GM21825 (cell line): ENCODE measurements at regions not wholly inside any gene's neighbourhood (a gene's known extent, or its start where the extent isn't known, plus 50 kb on each side); places are given as distances from the start of the nearest gene placed in this dataset.

Experiments used
- ATAC-seq: cut with Tn5 transposase; IDR thresholded peaks from one replicate; pipeline ENCODE4 v1.9.1; 2021; ENCODE audit warnings: mild to moderate bottlenecking, moderate library complexity; ENCODE audit not compliant: unreplicated experiment

DNA sequence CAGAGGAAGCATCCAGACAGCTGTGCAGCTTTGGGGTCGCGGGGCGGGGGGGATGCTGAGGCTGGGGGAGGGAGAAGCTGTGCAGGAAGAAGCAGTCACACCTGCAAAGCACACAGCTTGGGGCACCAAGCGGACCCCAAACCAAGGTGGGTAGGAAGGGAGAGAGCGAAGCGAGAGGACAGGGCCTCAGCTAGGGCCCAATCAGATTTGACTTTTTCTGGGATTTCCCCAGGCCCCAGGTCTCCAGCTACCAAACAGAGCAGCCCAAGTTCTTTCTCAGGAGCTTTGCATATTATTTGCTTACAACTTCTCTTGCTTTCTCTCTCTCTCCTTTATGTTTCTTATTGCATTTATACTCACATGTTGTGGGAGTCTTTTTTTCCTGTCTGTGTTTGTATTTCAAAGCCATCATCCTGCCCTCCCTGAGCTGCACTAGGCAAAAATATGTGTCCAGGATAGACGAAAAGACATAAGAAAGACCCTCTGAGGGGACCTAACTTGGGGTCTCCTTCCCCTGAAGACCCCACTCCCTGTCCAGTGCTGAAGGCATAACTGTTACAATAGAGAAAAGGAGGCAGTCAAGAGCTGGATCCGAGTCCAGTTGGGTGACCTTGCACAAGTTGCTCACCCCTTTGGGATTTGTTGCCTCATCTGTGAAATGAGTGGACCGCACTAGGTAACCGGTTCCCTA is 50.6 kb upstream of the SMNDC1 start:
- peak; percentile 27 for ATAC-seq

DNA sequence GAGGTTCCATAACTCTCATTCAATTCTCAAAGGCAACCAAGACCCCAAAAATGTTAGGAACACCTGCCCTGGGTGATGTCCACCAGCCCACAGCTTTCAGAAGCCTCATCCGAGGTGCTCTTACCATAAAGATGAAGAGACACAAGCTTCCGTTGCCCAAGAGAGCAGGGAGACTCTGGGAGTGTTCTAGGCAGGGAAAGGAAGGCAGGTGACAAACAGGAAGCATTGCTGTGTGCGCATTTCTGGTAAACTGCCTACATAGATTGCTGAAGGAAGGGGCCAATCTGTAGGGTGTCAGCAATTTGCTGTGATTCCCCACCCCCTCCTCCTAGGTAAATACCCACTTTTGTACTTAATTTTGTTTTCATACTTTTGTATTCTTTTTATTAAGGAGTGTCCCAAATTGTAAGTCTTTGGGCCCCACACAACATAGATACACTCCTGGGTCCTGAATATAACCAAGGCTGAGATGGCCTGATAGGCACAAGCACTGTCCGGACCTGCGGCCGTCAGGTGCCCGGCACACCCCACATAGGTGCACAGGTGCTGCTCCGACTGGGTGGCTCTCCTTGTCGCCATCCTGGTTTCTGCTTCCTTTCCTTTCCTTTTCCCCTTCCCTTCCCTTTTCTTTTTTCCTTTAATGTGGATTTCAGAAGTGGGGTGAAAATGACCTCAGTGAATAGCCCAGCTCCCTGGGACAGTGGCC is 51.4 kb upstream of the SMNDC1 start:
- peak; percentile 17 for ATAC-seq

DNA sequence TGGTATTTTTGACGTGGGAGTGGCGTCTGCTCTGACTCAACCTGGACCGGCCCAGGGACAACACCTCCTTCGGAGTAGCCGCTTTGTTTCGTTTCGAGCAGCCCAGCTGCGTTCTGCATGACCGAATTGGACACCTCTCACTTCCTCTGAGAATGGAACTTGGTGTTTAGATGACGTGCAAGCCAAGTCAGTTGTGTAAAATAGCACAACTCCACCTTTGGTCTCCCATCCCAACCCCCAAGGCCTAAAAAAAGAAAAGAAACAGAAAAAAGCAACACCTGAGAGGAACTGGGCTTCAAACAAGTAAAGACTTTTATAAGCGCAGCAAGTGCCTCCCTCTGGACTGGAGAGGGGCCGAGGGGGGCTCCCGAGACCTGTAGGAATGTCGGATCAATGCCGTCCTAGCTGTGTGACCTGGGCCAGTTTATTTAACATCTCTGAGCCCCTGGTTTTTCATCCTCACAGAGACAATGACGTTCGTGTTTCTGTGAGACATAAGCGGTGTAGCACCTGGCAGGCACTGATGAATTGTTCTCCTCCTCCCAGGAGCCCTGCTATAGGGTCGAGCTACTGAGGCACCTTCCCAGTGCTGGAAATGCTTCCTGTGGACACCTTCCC is 52.0 kb upstream of the SMNDC1 start:
- peak; percentile 70 for ATAC-seq

DNA sequence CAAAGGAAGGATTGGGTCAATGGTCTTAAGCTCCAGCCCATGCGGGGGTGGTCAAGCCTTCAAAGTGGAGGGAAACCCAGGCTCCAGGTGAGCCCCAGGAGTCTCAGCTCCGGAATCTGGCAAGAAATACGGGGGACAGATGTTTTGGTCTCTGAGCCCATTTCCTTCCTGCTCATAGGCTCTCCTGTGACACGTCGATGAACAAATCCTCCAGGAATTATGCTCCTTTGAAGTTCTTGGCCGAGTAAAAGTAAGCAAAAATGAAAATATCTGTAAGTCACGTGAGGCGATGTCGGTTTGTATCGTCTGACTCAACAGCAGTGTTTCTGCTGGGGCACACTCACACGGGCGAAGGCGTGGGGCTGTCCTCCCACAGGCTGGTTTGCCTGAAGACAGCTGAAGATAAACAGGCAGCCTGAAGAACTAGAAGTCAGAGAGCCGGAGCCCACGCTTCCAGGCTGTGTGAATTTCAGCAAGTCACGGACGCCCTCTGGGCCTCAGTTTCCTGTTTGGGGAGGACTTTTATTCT is 52.6 kb upstream of the SMNDC1 start:
- ATAC-seq = peak; percentile 18

DNA sequence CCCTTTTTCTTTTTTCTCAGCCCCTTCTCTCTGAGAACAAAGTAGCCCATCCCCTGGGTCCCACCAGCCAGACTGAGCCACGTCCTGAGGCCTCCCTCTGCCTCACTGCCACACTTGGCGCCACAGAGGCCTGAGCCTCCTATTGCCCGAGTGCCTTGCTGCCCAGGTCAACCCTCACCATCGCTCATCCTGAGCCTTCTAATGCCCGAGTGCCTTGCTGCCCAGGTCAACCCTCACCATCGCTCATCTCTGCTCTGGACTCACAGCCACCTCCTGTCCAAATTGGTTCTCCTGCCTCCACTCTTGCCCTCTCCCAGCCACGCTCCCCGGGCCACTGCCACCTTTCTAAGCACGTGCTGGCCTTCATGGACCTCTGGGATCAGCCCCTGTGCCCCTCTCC is 53.2 kb upstream of the SMNDC1 start:
- no peak for ATAC-seq

DNA sequence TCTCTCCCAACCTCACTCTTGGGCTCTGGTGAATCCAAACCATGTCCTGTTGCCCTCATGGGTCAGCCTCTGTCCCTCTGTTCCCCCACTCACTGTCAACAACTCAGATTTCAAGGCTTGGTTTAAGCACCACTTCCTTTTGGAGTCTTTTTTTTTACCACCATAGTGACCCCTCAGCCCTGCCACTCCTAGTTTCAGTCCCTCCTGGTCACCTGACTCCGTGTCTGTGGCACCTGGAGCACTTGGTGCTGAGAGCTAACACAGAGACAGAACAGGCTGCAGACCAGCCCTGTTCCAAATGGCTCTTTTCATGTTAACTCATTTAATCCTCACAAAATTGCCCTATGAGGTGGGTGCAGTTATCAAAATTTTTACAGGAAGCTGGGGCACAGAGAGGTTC is 53.6 kb upstream of the SMNDC1 start:
- no peak for ATAC-seq

DNA sequence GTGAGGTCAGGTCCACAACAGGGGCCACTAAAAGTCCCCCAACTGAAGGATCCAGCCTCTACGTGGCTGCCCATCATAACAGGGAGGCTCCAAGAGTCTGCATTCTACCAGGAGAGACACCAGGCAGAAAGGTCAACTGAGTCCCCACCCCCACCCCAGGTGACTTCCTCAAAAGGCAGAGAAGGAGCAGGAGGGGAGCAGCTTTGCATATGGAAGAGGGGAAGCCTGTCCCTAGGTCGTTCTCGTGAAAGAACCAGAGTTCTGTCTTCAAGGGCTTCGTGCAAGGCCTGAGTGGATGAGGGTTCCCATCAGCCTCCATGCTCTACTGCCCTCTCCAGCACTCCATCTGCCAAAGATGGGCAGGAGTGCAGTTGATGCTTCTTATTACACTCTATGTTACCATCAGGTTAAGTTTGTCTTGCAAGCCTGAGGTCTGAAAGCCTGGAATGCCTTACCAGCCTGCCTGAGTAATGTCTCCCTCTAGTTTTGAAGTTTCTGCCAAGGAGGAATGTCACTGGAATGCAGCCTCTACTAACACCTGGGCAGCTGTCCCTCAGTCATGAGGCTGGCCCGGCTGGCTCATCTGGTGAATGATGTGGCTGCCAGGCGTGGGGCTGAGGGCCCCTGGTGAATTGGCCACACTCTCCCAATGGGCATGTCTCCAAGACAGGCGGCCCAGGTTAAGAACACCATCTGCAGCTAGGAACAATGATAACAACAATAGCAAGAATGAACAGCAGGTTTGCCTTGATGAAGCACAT is 54.3 kb upstream of the SMNDC1 start:
- ATAC-seq = no peak

DNA sequence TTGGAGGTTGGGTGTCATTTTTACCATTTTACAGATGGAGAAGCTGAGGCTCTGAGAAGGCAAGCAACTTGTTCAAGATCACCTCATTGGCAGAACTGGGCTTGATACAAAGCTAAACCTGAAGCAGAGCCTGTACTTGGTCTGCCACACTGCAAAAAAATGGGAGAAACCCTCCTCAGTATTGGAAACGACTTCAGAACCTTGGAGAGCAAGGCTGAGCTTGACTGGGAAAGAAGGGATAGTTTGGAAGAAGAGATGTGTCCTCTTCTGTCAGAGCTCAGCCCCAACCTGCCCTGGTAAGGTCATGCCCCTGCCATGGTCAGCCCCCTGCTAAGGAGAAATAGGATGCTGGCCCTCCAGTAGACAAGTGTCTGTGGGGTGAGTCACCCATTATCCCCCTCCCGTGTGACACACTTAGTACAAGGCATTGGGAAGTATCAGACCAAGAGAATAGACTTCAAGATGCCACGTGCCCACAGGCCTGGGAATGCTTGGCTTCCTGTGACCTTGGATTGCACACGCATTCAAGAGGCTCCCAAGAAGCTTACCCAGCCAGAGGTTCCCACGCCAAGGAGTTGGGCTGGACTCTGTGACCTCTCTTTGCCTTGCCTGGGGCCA is 56.2 kb upstream of the SMNDC1 start:
- no peak for ATAC-seq

DNA sequence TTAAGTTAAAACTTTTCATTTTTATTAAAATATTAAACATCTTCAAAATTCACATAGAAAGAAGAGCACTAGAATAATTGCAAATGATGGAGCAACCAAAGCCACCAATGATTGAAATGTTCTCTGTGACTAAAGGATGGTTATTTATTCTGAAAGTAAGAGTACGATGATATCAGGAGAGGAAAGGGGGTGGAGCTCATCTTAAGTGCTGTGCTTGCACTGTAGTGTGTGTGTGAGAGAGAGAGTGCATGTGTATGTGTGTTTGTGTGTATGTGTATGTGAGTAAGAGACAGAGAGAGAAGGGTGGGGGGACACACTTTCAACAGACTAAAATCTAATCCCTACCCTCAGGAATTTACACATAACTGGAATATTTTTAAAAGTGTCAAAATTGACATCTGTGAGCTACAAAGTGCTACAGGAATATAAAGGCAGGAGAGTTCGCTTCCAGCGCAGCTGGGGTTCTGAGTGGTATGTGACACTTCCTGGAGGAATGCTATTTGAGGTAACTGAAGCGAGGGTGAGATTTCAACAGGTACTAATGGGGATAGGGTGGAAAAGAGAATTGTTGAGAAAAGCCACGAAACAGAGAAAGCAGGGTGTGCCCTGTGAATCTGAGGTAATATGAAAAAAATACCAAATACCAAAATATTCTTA is 57.2 kb upstream of the SMNDC1 start:
- no peak for ATAC-seq

DNA sequence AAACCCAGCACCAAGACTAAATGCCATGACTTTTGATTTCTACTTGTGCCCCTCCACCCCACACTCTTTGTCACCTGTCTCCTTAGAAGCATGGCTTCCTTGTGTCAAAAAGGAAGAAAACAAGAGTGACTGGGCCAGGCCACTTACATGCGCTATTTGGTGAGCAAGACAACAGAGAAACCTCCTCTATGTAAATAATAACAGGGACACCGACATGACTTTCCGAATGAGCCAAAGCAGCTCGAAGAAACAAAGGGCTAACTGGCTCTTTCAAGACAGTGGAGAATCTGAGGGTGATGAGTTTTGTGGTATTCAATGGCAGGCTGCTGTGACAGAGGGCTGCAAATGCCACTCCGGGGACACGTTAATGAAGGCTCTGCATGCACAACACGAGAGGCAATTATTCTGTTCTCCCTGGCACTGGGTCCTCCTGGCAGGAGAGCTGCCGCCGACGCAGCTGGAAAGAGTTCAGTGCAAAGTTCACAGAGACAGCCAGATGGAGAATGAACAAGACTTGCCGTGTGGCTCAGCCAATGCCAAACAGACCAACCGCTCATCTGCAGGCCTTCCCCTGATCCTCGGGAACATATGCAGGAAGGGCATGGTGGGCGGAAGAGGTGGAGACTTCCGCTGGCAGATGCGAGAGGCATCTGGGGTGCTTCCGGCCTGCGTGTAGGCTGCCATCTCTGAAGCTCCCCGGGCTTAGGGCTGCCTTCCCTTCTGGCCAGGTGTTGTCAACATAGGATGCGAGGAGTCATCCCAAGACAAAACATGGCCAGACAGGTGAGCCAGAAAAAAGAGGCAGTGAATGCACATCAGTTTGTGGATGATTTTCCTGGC is 59.1 kb upstream of the SMNDC1 start:
- ATAC-seq = no peak

DNA sequence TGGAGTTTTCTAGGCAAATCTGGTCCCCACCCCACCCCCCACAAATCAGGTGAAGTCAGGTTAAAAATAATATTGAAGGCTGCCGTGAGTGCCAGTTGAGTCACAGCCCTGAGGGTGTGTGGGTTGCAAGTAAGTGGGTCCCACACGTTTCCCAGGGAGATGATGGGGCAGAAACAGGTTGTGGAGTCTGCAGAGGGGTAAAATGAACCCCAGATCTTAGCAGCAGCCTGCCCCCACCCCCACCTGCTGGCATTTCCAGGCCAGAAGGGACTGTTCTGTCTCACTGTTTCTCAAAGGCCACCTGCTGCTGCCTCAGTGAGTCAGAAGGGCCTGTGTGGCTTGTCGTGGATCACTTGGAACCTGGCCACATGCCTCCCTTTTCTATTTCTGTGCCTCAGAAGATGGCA is 59.8 kb upstream of the SMNDC1 start:
- no peak for ATAC-seq

DNA sequence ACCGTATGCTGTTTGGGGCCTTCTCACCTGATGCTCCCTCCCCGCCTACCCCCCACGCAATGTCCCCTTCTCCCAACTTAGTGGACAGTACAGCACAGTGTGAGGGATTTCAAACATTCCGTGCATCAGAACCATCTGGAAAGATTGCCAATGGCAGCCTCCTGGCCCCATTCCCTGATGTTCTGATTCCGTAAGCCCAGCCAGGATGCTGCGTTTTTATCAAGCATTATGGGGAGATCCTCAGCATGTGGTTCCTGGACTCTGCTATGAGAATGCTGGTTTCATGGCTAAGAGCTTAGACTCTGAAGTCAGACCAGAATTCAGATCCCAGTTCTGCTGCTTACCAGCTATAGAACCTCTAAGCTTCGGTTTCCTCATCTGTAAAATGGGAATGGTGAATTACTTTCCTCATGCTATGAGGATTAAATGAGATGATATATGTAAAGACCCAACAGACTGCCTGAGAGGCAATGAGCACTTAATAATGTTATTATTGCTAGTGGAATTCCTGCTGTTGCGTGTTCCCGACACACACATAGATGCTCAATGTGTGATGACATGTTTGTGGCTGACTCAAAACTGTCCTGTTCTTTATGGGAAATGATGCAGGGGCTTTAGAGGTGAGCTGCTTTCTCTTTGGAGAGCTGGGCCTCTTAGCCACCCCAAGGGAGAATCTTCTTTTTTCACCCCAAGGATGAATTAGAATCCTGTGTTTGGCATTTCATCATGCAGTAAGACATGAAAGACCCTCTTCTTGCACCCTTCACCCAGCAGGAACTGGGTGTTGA is 60.8 kb upstream of the SMNDC1 start:
- no peak for ATAC-seq

DNA sequence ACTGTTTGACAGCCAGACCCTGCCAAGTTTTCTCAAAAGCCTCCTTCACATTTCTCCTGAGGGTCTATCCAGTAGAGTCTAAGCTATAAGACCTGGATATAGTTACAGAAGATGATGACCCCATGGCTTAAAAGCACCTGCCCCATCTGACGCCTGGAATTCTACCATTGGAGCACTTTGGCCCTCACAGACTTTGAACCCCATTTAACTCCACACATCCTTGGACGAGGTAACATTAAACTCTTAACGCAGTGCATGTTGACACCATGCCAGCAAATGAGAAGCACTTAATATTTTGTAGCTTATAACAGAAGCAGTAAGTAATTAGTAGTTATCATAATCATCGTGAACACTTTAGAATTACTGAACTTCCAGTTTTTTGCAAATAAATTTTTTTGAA is 61.9 kb upstream of the SMNDC1 start:
- ATAC-seq = no peak

DNA sequence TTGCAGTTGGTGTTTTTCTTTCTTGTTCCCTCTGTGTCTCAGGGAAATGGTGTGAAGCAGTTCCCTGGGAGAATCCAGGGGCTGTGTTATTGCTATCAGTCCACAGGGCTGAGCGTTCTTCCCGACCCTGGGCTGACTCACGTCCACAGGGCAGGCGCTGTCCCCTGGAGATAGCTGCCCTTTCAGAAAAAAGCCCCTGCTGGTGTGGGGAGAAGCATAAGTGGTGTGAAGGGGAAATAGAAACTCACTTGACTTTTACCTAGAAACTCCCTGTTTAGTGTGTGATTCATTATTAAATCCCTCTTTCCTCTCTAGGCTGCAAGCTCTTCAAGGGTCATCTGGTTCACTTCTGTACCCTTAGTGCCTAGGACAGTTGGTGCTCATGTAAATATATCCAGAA is 63.3 kb upstream of the SMNDC1 start:
- ATAC-seq = peak; percentile 58

DNA sequence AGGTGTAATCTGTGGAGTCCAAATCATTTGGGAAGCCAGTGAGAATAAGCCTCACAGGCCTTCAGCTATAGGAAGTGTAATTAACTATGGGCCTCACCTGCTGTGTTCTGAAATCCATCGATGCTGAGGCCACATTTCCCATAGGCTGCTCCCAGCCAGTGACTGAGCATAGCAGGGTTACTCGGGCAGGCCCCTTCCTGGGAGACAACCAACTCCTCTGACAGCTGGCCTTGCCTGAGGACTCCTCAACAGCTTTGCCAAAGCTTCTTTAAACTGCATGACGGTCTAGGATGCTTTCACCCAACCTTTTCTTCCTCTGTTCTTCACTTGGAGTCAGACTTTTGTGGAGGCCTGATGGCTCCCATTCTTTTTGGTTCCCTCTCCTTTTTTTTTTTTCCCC is 63.8 kb upstream of the SMNDC1 start:
- no peak for ATAC-seq

DNA sequence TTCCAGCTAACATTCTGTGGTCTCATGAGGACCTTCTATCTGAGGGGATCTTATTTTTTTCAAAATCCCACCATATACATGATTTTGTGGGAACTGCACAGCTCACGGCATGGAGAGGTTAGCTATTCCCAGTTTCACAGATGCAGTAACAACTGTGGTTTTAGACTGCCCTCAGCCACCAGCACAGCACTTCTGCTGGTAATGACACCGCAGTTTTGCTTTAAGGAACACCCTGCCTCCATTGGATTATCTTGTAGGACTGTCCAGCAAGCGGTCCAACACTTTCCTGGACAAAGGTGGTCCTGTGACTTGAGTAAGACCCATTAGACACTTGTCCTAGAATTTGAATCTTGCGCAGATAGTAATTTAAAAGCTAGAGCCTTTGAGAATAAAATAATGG is 65.3 kb upstream of the SMNDC1 start:
- no peak for ATAC-seq

DNA sequence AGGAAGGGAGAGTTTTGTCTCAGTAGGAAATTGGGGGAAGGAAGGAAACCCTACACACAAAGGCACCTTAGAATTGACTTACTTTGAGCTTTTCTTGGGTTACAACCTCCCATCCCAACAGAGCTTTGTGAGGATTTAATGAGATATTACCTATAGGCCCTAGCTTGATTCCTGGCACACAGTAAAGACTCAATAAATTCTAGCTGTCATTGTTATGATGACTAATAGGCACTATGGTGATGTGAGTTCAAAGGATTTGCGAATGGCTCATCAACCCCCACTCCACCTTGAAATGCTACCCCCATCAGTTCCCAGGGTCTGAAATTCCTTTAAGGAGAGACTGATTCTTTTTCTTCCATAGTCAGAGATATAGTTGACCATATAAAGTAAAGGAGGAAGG is 67.9 kb upstream of the SMNDC1 start:
- no peak for ATAC-seq

DNA sequence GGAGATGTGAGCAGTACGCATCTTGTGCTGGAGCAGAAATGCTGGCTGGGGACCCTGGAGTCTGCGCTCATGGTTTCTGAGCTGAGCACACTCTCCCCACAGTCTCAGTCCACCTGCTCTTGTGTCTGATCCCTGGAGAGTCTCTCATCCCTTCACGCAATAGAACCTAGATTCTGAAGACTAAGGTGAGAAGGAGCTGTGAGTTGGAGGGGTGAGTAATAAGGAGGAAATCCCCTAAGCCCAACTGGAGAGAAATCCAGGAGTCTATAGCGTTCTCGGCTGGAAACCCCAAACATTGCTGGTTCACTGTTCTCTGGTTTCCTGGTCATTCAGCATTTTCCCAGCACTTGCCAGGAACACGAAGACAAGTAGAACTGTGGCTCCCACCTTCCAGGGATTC is 68.3 kb upstream of the SMNDC1 start:
- ATAC-seq = no peak
